GM23248 (cell line): ENCODE measurements at regions not wholly inside any gene's neighbourhood (a gene's known extent, or its start where the extent isn't known, plus 50 kb on each side); places are given as distances from the start of the nearest gene placed in this dataset.

Experiments used
- DNase-seq: peaks from one replicate; pipeline ENCODE4 v3.0.0-alpha.2; 2015
- H2AFZ ChIP-seq: fragments of 200-600 bp; sonication (generic); 2 replicates; pipeline ENCODE4 v1.6.1; 2016; ENCODE audit warnings: antibody characterized with exemption
- H3F3A ChIP-seq: fragments of 200-600 bp; sonication (generic); 2 replicates; pipeline ENCODE4 v1.6.1; 2016; ENCODE audit warnings: mild to moderate bottlenecking, antibody characterized with exemption, mixed run types; ENCODE audit not compliant: insufficient read depth
- H3K27ac ChIP-seq: fragments of 200-600 bp; sonication (generic); 2 replicates; pipeline ENCODE4 v1.5.1; 2016; ENCODE audit warnings: mild to moderate bottlenecking
- H3K27me3 ChIP-seq: fragments of 200-600 bp; sonication (generic); replicated peaks from 2 replicates; pipeline ENCODE4 v1.6.1; 2016; ENCODE audit warnings: mild to moderate bottlenecking; ENCODE audit not compliant: insufficient read depth
- H3K36me3 ChIP-seq: fragments of 200-600 bp; sonication (generic); 2 replicates; pipeline ENCODE4 v1.6.1; 2016; ENCODE audit warnings: low read depth, mild to moderate bottlenecking
- H3K4me1 ChIP-seq: fragments of 200-600 bp; sonication (generic); 2 replicates; pipeline ENCODE4 v1.6.1; 2016; ENCODE audit warnings: mild to moderate bottlenecking; ENCODE audit not compliant: insufficient read depth
- H3K4me2 ChIP-seq: fragments of 200-600 bp; sonication (generic); one replicate; pipeline ENCODE4 v1.6.1; 2016; ENCODE audit warnings: mild to moderate bottlenecking; ENCODE audit not compliant: unreplicated experiment
- H3K4me3 ChIP-seq: fragments of 200-600 bp; sonication (generic); 2 replicates; pipeline ENCODE4 v1.5.1; 2016; ENCODE audit warnings: mild to moderate bottlenecking
- H3K79me2 ChIP-seq: fragments of 200-600 bp; sonication (generic); 2 replicates; pipeline ENCODE4 v1.6.1; 2016; ENCODE audit warnings: mild to moderate bottlenecking; ENCODE audit not compliant: insufficient read depth
- H3K9ac ChIP-seq: fragments of 200-600 bp; sonication (generic); 2 replicates; pipeline ENCODE4 v1.6.1; 2016; ENCODE audit warnings: mild to moderate bottlenecking
- H3K9me2 ChIP-seq: fragments of 200-600 bp; sonication (generic); 2 replicates; pipeline ENCODE4 v1.6.1; 2016; ENCODE audit warnings: mixed run types, mild to moderate bottlenecking, moderate library complexity; ENCODE audit not compliant: insufficient read depth
- H3K9me3 ChIP-seq: fragments of 200-600 bp; sonication (generic); one replicate; pipeline ENCODE4 v1.6.1; 2017; ENCODE audit warnings: low read depth
- H4K20me1 ChIP-seq: fragments of 200-600 bp; sonication (generic); 2 replicates; pipeline ENCODE4 v1.6.0; 2016; ENCODE audit not compliant: insufficient read depth
- EZH2 ChIP-seq: fragments of 200-600 bp; sonication (generic); IDR thresholded peaks from 2 replicates; pipeline ENCODE4 v1.6.1; 2018; ENCODE audit warnings: antibody characterized with exemption, mild to moderate bottlenecking; ENCODE audit not compliant: insufficient read depth, poor library complexity, severe bottlenecking
- EZH2phosphoT487 ChIP-seq: fragments of 200-600 bp; sonication (generic); IDR thresholded peaks from 2 replicates; pipeline ENCODE4 v1.6.1; 2018; ENCODE audit warnings: antibody characterized with exemption, moderate library complexity, mild to moderate bottlenecking, low read depth; ENCODE audit not compliant: insufficient read depth
- WGBS, 2 experiments: methylation state at CpG; one replicate each; pipeline ENCODE4 v1.1.6; 2015 to 2017; ENCODE audit warnings: low lambda C conversion rate in 2 of 2, low coverage in 1 of 2; ENCODE audit errors: missing lambda C conversion rate in 2 of 2; 5-methylcytosine and 5-hydroxymethylcytosine counted together
- in situ Hi-C: fragments of 300-500 bp; cut with MboI; formaldehyde crosslinking; loops from 2 replicates; pipeline ENCODE4 v1.15.0; 2020

- Histone ChIP-seq H3K9me3 (no peaks in the 10 kb centered on the region), H3K9ac (no peak overlapping the region), H3K4me1 (no peaks in the 10 kb centered on the region), H3K36me3 (no peaks in the 10 kb centered on the region), H3K79me2 (no peaks in the 10 kb centered on the region), H3K4me3 (no peak overlapping the region), H3F3A (no peaks in the 10 kb centered on the region), H2AFZ (no peak overlapping the region), H4K20me1 (no peaks in the 10 kb centered on the region), H3K4me2 (no peak overlapping the region), H3K9me2 (no peaks in the 10 kb centered on the region), H3K27me3 (no peaks in the 10 kb centered on the region), H3K27ac (no peak overlapping the region)
- TF ChIP-seq EZH2 (no peak), EZH2phosphoT487 (no peak)
- DNase-seq, result no peak
- in situ Hi-C loops, result no loop called here
- WGBS, 2 experiments, result 51 to 56% methylated on average over 7 of the region's 7 CpGs
These were observed 78.7 kb upstream of the COG2 start for GRCh38 chr1:230563591-230563990.

GRCh38 chr1:230561570-230561969 is 80.7 kb upstream of the COG2 start:
- no peak for DNase-seq
- Histone ChIP-seq H3K4me2 (no peak overlapping the region), H3K9ac (no peak overlapping the region), H3K4me3 (no peak overlapping the region), H3F3A (no peaks in the 10 kb centered on the region), H3K9me3 (no peaks in the 10 kb centered on the region), H3K27ac (no peak overlapping the region), H3K36me3 (no peaks in the 10 kb centered on the region), H3K27me3 (no peaks in the 10 kb centered on the region; the same call in 1 of the 2 replicates), H3K4me1 (no peaks in the 10 kb centered on the region), H2AFZ (no peak overlapping the region), H4K20me1 (no peaks in the 10 kb centered on the region), H3K9me2 (no peaks in the 10 kb centered on the region), H3K79me2 (no peaks in the 10 kb centered on the region)
- in situ Hi-C loops, result no loop called here
- 5 to 11% methylated on average over 4 of the region's 4 CpGs for WGBS, 2 experiments
- TF ChIP-seq EZH2phosphoT487 (no peak), EZH2 (no peak)

GRCh38 chr1:230558324-230558723 is 84.0 kb upstream of the COG2 start:
- H3K9ac ChIP-seq, result no peak overlapping the region
- no peak overlapping the region for H3K4me2 ChIP-seq
- no peaks in the 10 kb centered on the region for H3K4me1 ChIP-seq
- no peak for TF ChIP-seq EZH2
- no peak for TF ChIP-seq EZH2phosphoT487
- no peaks in the 10 kb centered on the region for H4K20me1 ChIP-seq
- no peaks in the 10 kb centered on the region for H3K79me2 ChIP-seq
- no peaks in the 10 kb centered on the region for H3K9me2 ChIP-seq
- no peaks in the 10 kb centered on the region for H3F3A ChIP-seq
- no peak overlapping the region for H3K27ac ChIP-seq
- DNase-seq, result no peak
- in situ Hi-C loops, result no loop called here
- H3K4me3 ChIP-seq, result no peak overlapping the region
- no peaks in the 10 kb centered on the region for H3K9me3 ChIP-seq
- H3K36me3 ChIP-seq, result no peaks in the 10 kb centered on the region
- peaks cover 12% of the 10 kb centered on the region for H3K27me3 ChIP-seq
- WGBS, 2 experiments, result 11 to 17% methylated on average over 5 of the region's 5 CpGs
- H2AFZ ChIP-seq, result no peak overlapping the region

- in situ Hi-C loops, result no loop called here
- Histone ChIP-seq H3K4me2 (no peak overlapping the region), H3K4me1 (no peaks in the 10 kb centered on the region), H3K9me2 (no peaks in the 10 kb centered on the region), H3K36me3 (no peaks in the 10 kb centered on the region), H3K27me3 (peaks cover 26% of the 10 kb centered on the region), H3K27ac (no peak overlapping the region), H2AFZ (no peak overlapping the region), H3K79me2 (no peaks in the 10 kb centered on the region), H3K9ac (no peak overlapping the region), H4K20me1 (no peaks in the 10 kb centered on the region), H3K4me3 (no peak overlapping the region), H3K9me3 (no peaks in the 10 kb centered on the region), H3F3A (no peaks in the 10 kb centered on the region)
- no peak for DNase-seq
- TF ChIP-seq EZH2phosphoT487 (no peak), EZH2 (no peak)
- 28 to 37% methylated on average over 5 of the region's 5 CpGs for WGBS, 2 experiments
These were observed 85.8 kb upstream of the COG2 start for GRCh38 chr1:230556453-230556852.

GRCh38 chr1:230555814-230556213 is 86.5 kb upstream of the COG2 start:
- in situ Hi-C loops, result no loop called here
- H2AFZ ChIP-seq, result no peak overlapping the region
- H3K9ac ChIP-seq, result no peak overlapping the region
- H3F3A ChIP-seq, result no peaks in the 10 kb centered on the region
- H3K27me3 ChIP-seq, result peaks cover 29% of the 10 kb centered on the region
- H3K4me1 ChIP-seq, result no peaks in the 10 kb centered on the region
- no peaks in the 10 kb centered on the region for H4K20me1 ChIP-seq
- H3K4me2 ChIP-seq, result no peak overlapping the region
- H3K4me3 ChIP-seq, result no peak overlapping the region
- H3K9me2 ChIP-seq, result no peaks in the 10 kb centered on the region
- DNase-seq, result no peak
- H3K9me3 ChIP-seq, result no peaks in the 10 kb centered on the region
- H3K27ac ChIP-seq, result no peak overlapping the region
- no peaks in the 10 kb centered on the region for H3K79me2 ChIP-seq
- WGBS, 2 experiments, result 7 to 17% methylated on average over 1 of the region's 1 CpG
- no peak for TF ChIP-seq EZH2phosphoT487
- TF ChIP-seq EZH2, result no peak
- H3K36me3 ChIP-seq, result no peaks in the 10 kb centered on the region
